Peyer's patch (tissue), 4 donors: ENCODE measurements at regions not wholly inside any gene's neighbourhood (a gene's known extent, or its start where the extent isn't known, plus 50 kb on each side); places are given as distances from the start of the nearest gene placed in this dataset.

Experiments used
- DNase-seq, 3 donors: peaks; one replicate each; pipeline ENCODE4 v3.0.0-alpha.2; 2017 to 2019
- H3K27ac ChIP-seq, 4 donors: fragments of 200-600 bp; sonication (generic); one replicate each; pipeline ENCODE4 v1.5.1; 2016 to 2019
- H3K27me3 ChIP-seq, 2 donors: fragments of 200-600 bp; sonication (generic); one replicate each; pipeline ENCODE4 v1.5.1; 2019
- H3K36me3 ChIP-seq, 3 donors: fragments of 200-600 bp; sonication (generic); one replicate each; pipeline ENCODE4 v1.5.1; 2016 to 2019
- H3K4me1 ChIP-seq, 4 donors: fragments of 200-600 bp; sonication (generic); one replicate each; pipeline ENCODE4 v1.5.1; 2016 to 2019
- H3K4me3 ChIP-seq, 4 donors: fragments of 200-600 bp; sonication (generic); 1 replicate in 3 of 4; 2 replicates in 1 of 4; pipeline ENCODE4 v1.5.1; 2016 to 2019; ENCODE audit warnings: mild to moderate bottlenecking in 1 of 4
- H3K9me3 ChIP-seq, 4 donors: fragments of 200-600 bp; sonication (generic); one replicate each; pipeline ENCODE4 v1.5.1; 2016 to 2019; ENCODE audit warnings: mild to moderate bottlenecking in 1 of 4
- POLR2A ChIP-seq, 2 donors: fragments of 450-650 bp; IDR thresholded peaks; one replicate each; pipeline ENCODE4 v1.5.1; 2017; ENCODE audit warnings: antibody characterized with exemption in 2 of 2, mild to moderate bottlenecking in 2 of 2, moderate library complexity in 2 of 2
- TF ChIP-seq, protein P1 (sequence below), 6 experiments: fragments of 450-650 bp in 4 of 6; fragments of 200-600 bp in 2 of 6; sonication (generic) in 1 of 6; IDR thresholded peaks; one replicate each; pipeline ENCODE4 v1.5.1; 2017 to 2019; ENCODE audit warnings: antibody characterized with exemption in 6 of 6, mild to moderate bottlenecking in 3 of 6, moderate library complexity in 1 of 6

DNA sequence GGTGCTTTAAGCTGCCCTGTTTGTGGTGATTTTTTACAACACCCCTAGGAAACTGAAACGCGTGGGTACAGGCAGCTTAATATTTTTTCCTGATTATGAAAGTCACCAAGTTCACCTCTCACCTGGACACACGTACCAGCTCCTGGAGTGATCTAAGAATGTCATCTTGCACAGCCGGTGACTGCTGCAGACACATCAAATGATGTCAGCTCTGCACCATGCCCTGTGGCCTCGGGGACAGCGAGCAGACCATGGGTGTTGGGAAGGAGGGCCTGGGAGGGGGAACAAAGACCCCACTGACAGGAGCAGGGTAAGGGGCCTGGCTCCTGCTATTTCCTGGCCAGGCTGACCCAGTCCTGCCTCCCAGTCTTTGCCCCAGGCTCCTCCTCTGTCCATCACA is 272.7 kb downstream of the PARN start:
- H3K36me3 ChIP-seq, result no peaks in the 10 kb centered on the region
- no peaks in the 10 kb centered on the region for H3K9me3 ChIP-seq
- H3K4me1 ChIP-seq, result no peaks in the 10 kb centered on the region
- H3K27ac ChIP-seq, result no peak overlapping the region
- no peak overlapping the region for H3K4me3 ChIP-seq
- no peaks in the 10 kb centered on the region for H3K27me3 ChIP-seq
- no peak for DNase-seq
- no peak for TF ChIP-seq POLR2A (IDR thresholded peaks at IDR 0.05)
- TF ChIP-seq, protein P1, sequence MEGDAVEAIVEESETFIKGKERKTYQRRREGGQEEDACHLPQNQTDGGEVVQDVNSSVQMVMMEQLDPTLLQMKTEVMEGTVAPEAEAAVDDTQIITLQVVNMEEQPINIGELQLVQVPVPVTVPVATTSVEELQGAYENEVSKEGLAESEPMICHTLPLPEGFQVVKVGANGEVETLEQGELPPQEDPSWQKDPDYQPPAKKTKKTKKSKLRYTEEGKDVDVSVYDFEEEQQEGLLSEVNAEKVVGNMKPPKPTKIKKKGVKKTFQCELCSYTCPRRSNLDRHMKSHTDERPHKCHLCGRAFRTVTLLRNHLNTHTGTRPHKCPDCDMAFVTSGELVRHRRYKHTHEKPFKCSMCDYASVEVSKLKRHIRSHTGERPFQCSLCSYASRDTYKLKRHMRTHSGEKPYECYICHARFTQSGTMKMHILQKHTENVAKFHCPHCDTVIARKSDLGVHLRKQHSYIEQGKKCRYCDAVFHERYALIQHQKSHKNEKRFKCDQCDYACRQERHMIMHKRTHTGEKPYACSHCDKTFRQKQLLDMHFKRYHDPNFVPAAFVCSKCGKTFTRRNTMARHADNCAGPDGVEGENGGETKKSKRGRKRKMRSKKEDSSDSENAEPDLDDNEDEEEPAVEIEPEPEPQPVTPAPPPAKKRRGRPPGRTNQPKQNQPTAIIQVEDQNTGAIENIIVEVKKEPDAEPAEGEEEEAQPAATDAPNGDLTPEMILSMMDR (IDR thresholded peaks at IDR 0.05), result no peak

DNA sequence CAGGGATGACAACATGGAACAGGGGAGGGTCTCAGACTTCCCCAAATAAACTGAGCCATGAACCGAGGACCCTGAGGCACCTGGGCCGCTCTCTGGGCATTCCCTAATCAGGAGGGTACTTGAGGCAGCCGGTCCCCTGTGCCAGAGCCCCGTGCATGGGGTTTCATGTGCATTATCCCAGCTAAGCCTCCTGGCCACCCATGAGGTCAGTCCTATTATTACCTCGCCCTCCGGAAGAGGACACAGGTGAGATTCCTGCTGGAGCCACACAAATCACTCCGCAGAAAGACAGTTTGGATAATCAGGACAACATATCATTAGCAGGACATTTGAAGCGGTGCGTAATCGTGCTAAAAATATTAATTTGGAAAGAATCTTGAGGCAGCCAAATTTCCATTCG is 274.0 kb downstream of the PARN start:
- Histone ChIP-seq H3K9me3 (no peaks in the 10 kb centered on the region), H3K27ac (no peak overlapping the region), H3K36me3 (no peaks in the 10 kb centered on the region), H3K27me3 (no peaks in the 10 kb centered on the region), H3K4me3 (no peak overlapping the region), H3K4me1 (no peaks in the 10 kb centered on the region)
- no peak for DNase-seq
- TF ChIP-seq, protein P1 (IDR thresholded peaks at IDR 0.05), result no peak
- TF ChIP-seq POLR2A (IDR thresholded peaks at IDR 0.05), result no peak

DNA sequence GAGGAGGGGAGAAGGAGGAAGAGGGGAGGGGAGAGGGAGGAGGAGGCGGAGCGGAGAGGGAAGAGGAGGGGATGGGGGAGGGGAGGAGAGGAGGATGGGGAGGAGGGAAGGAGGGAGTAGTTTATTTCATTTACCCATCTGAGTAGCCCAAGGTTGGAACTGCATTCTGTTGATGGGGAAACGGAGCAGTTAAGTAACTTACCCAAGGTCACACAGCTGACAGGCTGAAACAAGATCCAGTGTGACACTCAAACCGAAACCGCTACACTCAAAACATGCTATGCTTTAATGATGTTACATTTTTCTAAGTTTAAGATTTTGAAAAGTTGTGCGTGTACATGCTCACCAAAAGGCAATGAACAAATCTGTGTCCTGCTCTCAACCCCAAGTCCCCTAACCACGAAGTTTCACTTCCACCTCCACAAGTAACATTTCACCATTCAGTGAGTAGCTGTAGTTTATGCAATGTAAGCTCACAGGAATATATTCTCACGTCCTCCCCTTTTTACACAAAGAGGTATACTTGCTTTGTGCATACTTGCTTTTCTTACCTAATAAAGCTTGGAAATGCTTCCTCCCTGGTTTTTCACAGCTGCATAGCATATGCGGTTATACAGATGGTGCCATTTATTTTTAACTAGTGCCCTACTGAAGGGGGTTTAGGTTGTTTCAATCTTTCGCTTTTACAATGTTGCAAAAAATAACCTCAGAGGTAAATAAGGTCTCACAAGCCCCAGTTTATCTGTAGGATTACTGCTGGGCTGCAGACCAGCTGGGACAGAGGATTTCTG is 275.3 kb downstream of the PARN start:
- Histone ChIP-seq H3K9me3 (no peaks in the 10 kb centered on the region), H3K4me1 (no peaks in the 10 kb centered on the region), H3K4me3 (no peak overlapping the region), H3K27me3 (no peaks in the 10 kb centered on the region), H3K27ac (peak overlapping the region in 1 of 4 donors; percentile 62), H3K36me3 (no peaks in the 10 kb centered on the region)
- peak in 2 of 3 donors; percentile 49 to 52 for DNase-seq
- TF ChIP-seq POLR2A (IDR thresholded peaks at IDR 0.05), result no peak
- TF ChIP-seq, protein P1 (IDR thresholded peaks at IDR 0.05), result no peak

DNA sequence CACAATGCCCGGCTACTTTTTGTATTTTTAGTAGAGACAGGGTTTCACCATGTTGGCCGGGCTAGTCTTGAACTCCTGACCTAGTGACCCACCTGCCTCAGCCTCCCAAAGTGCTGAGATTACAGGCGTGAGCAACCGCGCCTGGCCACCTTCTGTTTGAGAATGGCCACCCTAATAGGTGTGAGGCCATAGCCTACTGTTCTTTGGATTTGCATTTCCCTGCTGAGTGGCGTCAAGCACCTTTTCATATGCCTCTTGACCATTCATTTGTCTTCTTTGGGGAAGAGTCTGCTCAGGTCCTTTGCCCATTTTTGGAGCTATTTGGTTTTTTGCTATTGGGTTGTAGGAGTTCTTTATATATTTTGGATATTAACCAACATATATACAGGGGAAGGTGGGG is 276.7 kb downstream of the PARN start:
- Histone ChIP-seq H3K36me3 (no peaks in the 10 kb centered on the region), H3K9me3 (no peaks in the 10 kb centered on the region), H3K4me1 (no peaks in the 10 kb centered on the region), H3K27ac (no peak overlapping the region), H3K27me3 (no peaks in the 10 kb centered on the region), H3K4me3 (no peak overlapping the region)
- TF ChIP-seq, protein P1 (IDR thresholded peaks at IDR 0.05), result no peak
- no peak for TF ChIP-seq POLR2A (IDR thresholded peaks at IDR 0.05)
- DNase-seq, result no peak

DNA sequence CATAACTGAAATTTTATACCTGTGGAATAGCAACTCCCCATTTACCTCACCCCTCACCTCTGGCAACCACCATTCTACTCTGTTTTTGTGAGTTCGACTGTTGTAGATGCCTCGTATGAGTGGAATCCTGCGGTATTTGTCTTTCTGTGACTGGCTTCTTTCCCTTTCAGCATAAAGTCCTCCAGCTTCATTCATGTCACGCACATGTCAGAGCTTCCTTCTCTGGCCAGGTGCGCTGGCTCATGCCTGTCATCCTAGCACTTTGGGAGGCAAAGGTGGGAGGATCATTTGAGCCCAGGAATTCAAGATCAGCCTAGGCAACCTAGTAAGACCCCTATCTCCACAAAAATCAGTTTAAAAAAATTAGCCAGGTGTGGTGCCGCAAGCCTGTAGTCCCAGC is 278.4 kb downstream of the PARN start:
- no peak for TF ChIP-seq POLR2A (IDR thresholded peaks at IDR 0.05)
- TF ChIP-seq, protein P1 (IDR thresholded peaks at IDR 0.05), result no peak
- DNase-seq, result no peak
- Histone ChIP-seq H3K9me3 (no peaks in the 10 kb centered on the region), H3K36me3 (no peaks in the 10 kb centered on the region), H3K27me3 (no peaks in the 10 kb centered on the region), H3K4me3 (no peak overlapping the region), H3K4me1 (no peaks in the 10 kb centered on the region), H3K27ac (no peak overlapping the region)
